ENCODE measurements at regions not wholly inside any gene's neighbourhood (a gene's known extent, or its start where the extent isn't known, plus 50 kb on each side); places are given as distances from the start of the nearest gene placed in this dataset.
"Not testable (repeated sequence)": the region's sequence is repeated elsewhere in the genome, so short reads cannot be mapped to it uniquely, and the experiment has no call there.

- DNase-seq = no peak
- Mint-ChIP-seq H3K27me3 (no peaks in the 10 kb centered on the region), H3K27ac (no peak overlapping the region), H3K36me3 (ENCODE audit: insufficient read depth) (no peaks in the 10 kb centered on the region), H3K9me3 (peaks cover 0 to 5% of the 10 kb centered on the region in 2 donors), H3K4me3 (no peak overlapping the region), H3K4me1 (ENCODE audit: low read depth in 2 of 2) (no peaks in the 10 kb centered on the region)
- ATAC-seq (replicated peaks) = no peak
These were observed 976.6 kb upstream of the SEMA6A start for GRCh38 chr5:117551236-117551635.

GRCh38 chr5:117547192-117547591 is 972.6 kb upstream of the SEMA6A start:
- ATAC-seq (replicated peaks) (no peak), DNase-seq (no peak)
- H3K27ac Mint-ChIP-seq = no peak overlapping the region

GRCh38 chr5:117539692-117540091 is 965.1 kb upstream of the SEMA6A start:
- H3K9me3 Mint-ChIP-seq = peaks cover 5 to 7% of the 10 kb centered on the region in 2 donors
- H3K4me1 Mint-ChIP-seq (ENCODE audit: low read depth in 2 of 2) = no peaks in the 10 kb centered on the region
- no peaks in the 10 kb centered on the region for H3K36me3 Mint-ChIP-seq (ENCODE audit: insufficient read depth)
- H3K27ac Mint-ChIP-seq = no peak overlapping the region
- H3K4me3 Mint-ChIP-seq = no peak overlapping the region
- DNase-seq (no peak), ATAC-seq (replicated peaks) (no peak)
- no peaks in the 10 kb centered on the region for H3K27me3 Mint-ChIP-seq

More at GRCh38 chr5:117547192-117547591, 972.6 kb upstream of the SEMA6A start:
- no peaks in the 10 kb centered on the region for H3K27me3 Mint-ChIP-seq
- H3K4me3 Mint-ChIP-seq = no peak overlapping the region
- H3K9me3 Mint-ChIP-seq = peaks cover 0 to 8% of the 10 kb centered on the region in 2 donors
- H3K36me3 Mint-ChIP-seq (ENCODE audit: insufficient read depth) = no peaks in the 10 kb centered on the region
- no peaks in the 10 kb centered on the region for H3K4me1 Mint-ChIP-seq (ENCODE audit: low read depth in 2 of 2)

- DNase-seq (no peak), ATAC-seq (replicated peaks) (no peak)
- no peak overlapping the region for H3K4me3 Mint-ChIP-seq
- no peak overlapping the region for H3K27ac Mint-ChIP-seq
- no peaks in the 10 kb centered on the region for H3K27me3 Mint-ChIP-seq
- peaks cover 0 to 2% of the 10 kb centered on the region in 2 donors for H3K9me3 Mint-ChIP-seq
- no peaks in the 10 kb centered on the region for H3K4me1 Mint-ChIP-seq (ENCODE audit: low read depth in 2 of 2)
- H3K36me3 Mint-ChIP-seq (ENCODE audit: insufficient read depth) = no peaks in the 10 kb centered on the region
These were observed 959.2 kb upstream of the SEMA6A start for GRCh38 chr5:117533792-117534191.

- not testable (repeated sequence) for DNase-seq; H3K4me3 Mint-ChIP-seq; H3K4me1 Mint-ChIP-seq (ENCODE audit: low read depth in 2 of 2)
These were observed 958.5 kb upstream of the SEMA6A start for GRCh38 chr5:117533051-117533670.

GRCh38 chr5:117519957-117520500 is 945.4 kb upstream of the SEMA6A start:
- DNase-seq (no peak), ATAC-seq (replicated peaks) (no peak)
- H3K4me3 Mint-ChIP-seq = no peak overlapping the region
- H3K4me1 Mint-ChIP-seq (ENCODE audit: low read depth in 2 of 2) = no peaks in the 10 kb centered on the region
- peaks cover 23 to 32% of the 10 kb centered on the region in 2 donors for H3K9me3 Mint-ChIP-seq
- H3K27me3 Mint-ChIP-seq = no peaks in the 10 kb centered on the region
- H3K36me3 Mint-ChIP-seq (ENCODE audit: insufficient read depth) = no peaks in the 10 kb centered on the region
- H3K27ac Mint-ChIP-seq = no peak overlapping the region

More at GRCh38 chr5:117533051-117533670, 958.5 kb upstream of the SEMA6A start:
- not testable (repeated sequence) for ATAC-seq (replicated peaks); H3K36me3 Mint-ChIP-seq (ENCODE audit: insufficient read depth); H3K9me3 Mint-ChIP-seq; H3K27ac Mint-ChIP-seq; H3K27me3 Mint-ChIP-seq

- Mint-ChIP-seq H3K4me3 (no peak overlapping the region), H3K27ac (no peak overlapping the region), H3K27me3 (no peaks in the 10 kb centered on the region), H3K36me3 (ENCODE audit: insufficient read depth) (no peaks in the 10 kb centered on the region), H3K4me1 (ENCODE audit: low read depth in 2 of 2) (no peaks in the 10 kb centered on the region), H3K9me3 (peaks cover 5 to 15% of the 10 kb centered on the region in 2 donors)
- no peak for ATAC-seq (replicated peaks)
- DNase-seq = no peak
These were observed 929.7 kb upstream of the SEMA6A start for GRCh38 chr5:117504305-117504704.

GRCh38 chr5:117497601-117498000 is 923.0 kb upstream of the SEMA6A start:
- Mint-ChIP-seq H3K27ac (no peak overlapping the region), H3K36me3 (ENCODE audit: insufficient read depth) (no peaks in the 10 kb centered on the region), H3K4me3 (no peak overlapping the region), H3K9me3 (peaks cover 5 to 6% of the 10 kb centered on the region in 2 donors), H3K27me3 (no peaks in the 10 kb centered on the region), H3K4me1 (ENCODE audit: low read depth in 2 of 2) (no peaks in the 10 kb centered on the region)
- ATAC-seq (replicated peaks) (no peak), DNase-seq (no peak)

GRCh38 chr5:117496801-117497200 is 922.2 kb upstream of the SEMA6A start:
- H3K4me3 Mint-ChIP-seq = no peak overlapping the region
- no peaks in the 10 kb centered on the region for H3K27me3 Mint-ChIP-seq
- no peak for ATAC-seq (replicated peaks)
- H3K36me3 Mint-ChIP-seq (ENCODE audit: insufficient read depth) = no peaks in the 10 kb centered on the region
- H3K4me1 Mint-ChIP-seq (ENCODE audit: low read depth in 2 of 2) = no peaks in the 10 kb centered on the region
- peaks cover 5 to 6% of the 10 kb centered on the region in 2 donors for H3K9me3 Mint-ChIP-seq
- H3K27ac Mint-ChIP-seq = no peak overlapping the region
- DNase-seq = no peak

GRCh38 chr5:117494188-117494587 is 919.6 kb upstream of the SEMA6A start:
- no peaks in the 10 kb centered on the region for H3K27me3 Mint-ChIP-seq
- DNase-seq (no peak), ATAC-seq (replicated peaks) (no peak)
- H3K27ac Mint-ChIP-seq = no peak overlapping the region
- no peaks in the 10 kb centered on the region for H3K36me3 Mint-ChIP-seq (ENCODE audit: insufficient read depth)
- H3K9me3 Mint-ChIP-seq = peaks cover 1 to 5% of the 10 kb centered on the region in 2 donors
- H3K4me1 Mint-ChIP-seq (ENCODE audit: low read depth in 2 of 2) = no peaks in the 10 kb centered on the region
- no peak overlapping the region for H3K4me3 Mint-ChIP-seq

- peaks cover 4 to 16% of the 10 kb centered on the region in 2 donors for H3K9me3 Mint-ChIP-seq
- DNase-seq (no peak), ATAC-seq (replicated peaks) (no peak)
- no peaks in the 10 kb centered on the region for H3K4me1 Mint-ChIP-seq (ENCODE audit: low read depth in 2 of 2)
- no peaks in the 10 kb centered on the region for H3K36me3 Mint-ChIP-seq (ENCODE audit: insufficient read depth)
- H3K4me3 Mint-ChIP-seq = no peak overlapping the region
- no peaks in the 10 kb centered on the region for H3K27me3 Mint-ChIP-seq
- H3K27ac Mint-ChIP-seq = no peak overlapping the region
These were observed 914.4 kb upstream of the SEMA6A start for GRCh38 chr5:117488976-117489500.

- H3K4me1 Mint-ChIP-seq (ENCODE audit: low read depth in 2 of 2) = no peaks in the 10 kb centered on the region
- H3K36me3 Mint-ChIP-seq (ENCODE audit: insufficient read depth) = no peaks in the 10 kb centered on the region
- H3K27ac Mint-ChIP-seq = no peak overlapping the region
- no peak for DNase-seq
- peaks cover 6 to 19% of the 10 kb centered on the region in 2 donors for H3K9me3 Mint-ChIP-seq
- H3K4me3 Mint-ChIP-seq = no peak overlapping the region
- ATAC-seq (replicated peaks) = no peak
- no peaks in the 10 kb centered on the region for H3K27me3 Mint-ChIP-seq
These were observed 912.9 kb upstream of the SEMA6A start for GRCh38 chr5:117487556-117487955.

- Mint-ChIP-seq H3K36me3 (ENCODE audit: insufficient read depth) (no peaks in the 10 kb centered on the region), H3K27ac (no peak overlapping the region), H3K9me3 (peaks cover 6 to 21% of the 10 kb centered on the region in 2 donors), H3K4me3 (no peak overlapping the region), H3K4me1 (ENCODE audit: low read depth in 2 of 2) (no peaks in the 10 kb centered on the region), H3K27me3 (no peaks in the 10 kb centered on the region)
- ATAC-seq (replicated peaks) (no peak), DNase-seq (no peak)
These were observed 912.3 kb upstream of the SEMA6A start for GRCh38 chr5:117486879-117487391.

- Mint-ChIP-seq H3K27ac (no peak overlapping the region), H3K4me1 (ENCODE audit: low read depth in 2 of 2) (no peaks in the 10 kb centered on the region), H3K4me3 (no peak overlapping the region), H3K27me3 (no peaks in the 10 kb centered on the region), H3K9me3 (peaks cover 6 to 21% of the 10 kb centered on the region in 2 donors), H3K36me3 (ENCODE audit: insufficient read depth) (no peaks in the 10 kb centered on the region)
- DNase-seq (no peak), ATAC-seq (replicated peaks) (no peak)
These were observed 911.6 kb upstream of the SEMA6A start for GRCh38 chr5:117486261-117486660.
